Limb (tissue), 2 donors: ENCODE measurements at regions not wholly inside any gene's neighbourhood (a gene's known extent, or its start where the extent isn't known, plus 50 kb on each side); places are given as distances from the start of the nearest gene placed in this dataset.
A peak's percentile ranks its signal among the peaks of the same experiment; 100 is the strongest.
"Not testable (repeated sequence)": the region's sequence is repeated elsewhere in the genome, so short reads cannot be mapped to it uniquely, and the experiment has no call there.

Source experiments
- DNase-seq, 2 donors: peaks; one replicate each; pipeline ENCODE4 v3.0.0-alpha.2; 2016; ENCODE audit errors: extremely low spot score in 2 of 2

GRCh38 chr3:146382386-146382785 is 87.0 kb downstream of the PLSCR2 start:
- no peak for DNase-seq

DNA sequence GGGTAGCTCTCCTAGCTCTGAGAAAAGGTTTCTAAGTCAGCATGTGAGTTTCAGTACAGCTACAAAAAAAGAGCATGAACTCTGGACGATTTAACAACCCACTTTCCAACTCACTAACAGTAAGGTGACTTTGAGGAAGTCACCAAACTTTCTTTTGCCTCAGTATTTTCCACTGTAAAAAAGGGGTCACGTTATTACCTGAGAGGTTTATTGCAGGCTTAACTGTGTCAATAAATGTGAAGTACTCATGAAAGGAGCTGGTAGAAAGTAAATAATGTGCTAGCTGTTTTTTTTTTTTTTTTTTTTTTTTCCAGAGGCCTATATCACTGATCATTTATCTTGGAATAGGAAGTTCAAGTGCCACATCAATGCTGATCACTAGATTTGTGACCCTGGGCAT is 89.3 kb downstream of the PLSCR2 start:
- DNase-seq = no peak

DNA sequence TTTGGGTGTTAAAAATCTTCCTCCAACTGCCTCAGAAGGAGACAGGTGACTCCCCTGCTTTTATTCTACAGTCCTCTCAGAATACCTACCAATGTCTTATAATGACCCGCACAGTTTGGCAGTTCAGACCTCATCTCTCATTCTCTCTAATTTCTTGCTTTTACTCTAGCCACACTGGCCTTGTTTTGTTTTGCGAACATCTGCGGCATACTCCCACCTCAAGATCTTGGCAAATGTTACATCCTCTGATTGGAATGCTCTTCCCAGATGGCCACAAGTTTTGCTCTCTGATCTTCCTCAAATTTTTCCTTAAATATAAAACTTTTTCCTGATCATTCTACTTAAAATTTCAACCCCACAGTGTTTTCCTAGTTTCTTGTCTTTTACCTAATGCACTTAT is 94.1 kb downstream of the PLSCR2 start:
- no peak for DNase-seq

GRCh38 chr3:146374146-146374545 is 95.2 kb downstream of the PLSCR2 start:
- no peak for DNase-seq

DNA sequence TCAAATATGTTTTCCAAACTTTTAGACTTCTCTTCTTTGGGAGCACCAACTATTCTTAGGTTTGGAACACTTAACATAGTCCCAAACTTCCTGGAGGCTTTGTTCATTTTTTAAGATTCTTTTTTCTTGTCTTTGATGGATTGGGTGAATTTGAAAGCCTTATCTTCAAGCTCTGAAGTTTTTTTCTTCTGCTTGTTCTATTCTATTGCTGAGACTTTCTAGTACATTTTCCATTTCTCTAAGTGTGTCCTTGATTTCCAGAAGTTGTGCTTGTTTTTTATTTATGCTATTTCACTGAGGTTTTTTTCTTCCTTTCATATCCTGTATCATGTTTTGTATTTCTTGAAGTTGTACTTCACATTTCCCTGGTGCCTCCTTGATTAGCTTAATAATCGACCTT is 97.5 kb downstream of the PLSCR2 start:
- DNase-seq = no peak

DNA sequence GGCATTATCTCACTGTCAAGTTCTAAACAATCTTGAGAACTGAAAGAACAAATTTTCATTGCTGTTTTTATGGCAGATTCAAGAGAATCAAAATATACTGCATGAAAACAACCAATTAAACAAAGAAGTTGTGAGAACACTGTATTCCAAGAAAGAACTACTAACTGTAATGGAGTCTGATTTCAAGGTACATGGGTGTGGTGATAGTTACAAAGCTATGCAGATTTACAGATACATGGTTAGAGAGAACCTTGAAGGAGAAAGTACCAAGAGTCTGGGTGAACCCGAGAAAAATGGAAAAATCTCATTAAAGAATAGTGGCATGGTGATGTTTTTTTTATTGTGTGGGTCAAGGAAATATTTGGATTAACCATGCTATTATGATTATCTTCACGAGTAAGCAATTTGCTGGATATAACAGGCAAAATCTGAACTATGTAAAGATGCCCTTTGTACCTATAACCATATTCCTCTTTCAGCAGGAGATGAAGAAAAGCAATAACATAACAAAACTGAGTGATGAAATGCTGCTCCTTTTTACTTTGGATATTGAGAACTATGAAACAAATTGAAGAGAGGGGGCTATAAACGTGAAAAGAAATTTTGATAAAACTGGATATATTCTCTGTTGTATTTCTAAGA is 100.4 kb downstream of the PLSCR2 start:
- DNase-seq = no peak

- no peak for DNase-seq
Measured at GRCh38 chr3:146359841-146360240, 108.9 kb upstream of the PLSCR4 start.

DNA sequence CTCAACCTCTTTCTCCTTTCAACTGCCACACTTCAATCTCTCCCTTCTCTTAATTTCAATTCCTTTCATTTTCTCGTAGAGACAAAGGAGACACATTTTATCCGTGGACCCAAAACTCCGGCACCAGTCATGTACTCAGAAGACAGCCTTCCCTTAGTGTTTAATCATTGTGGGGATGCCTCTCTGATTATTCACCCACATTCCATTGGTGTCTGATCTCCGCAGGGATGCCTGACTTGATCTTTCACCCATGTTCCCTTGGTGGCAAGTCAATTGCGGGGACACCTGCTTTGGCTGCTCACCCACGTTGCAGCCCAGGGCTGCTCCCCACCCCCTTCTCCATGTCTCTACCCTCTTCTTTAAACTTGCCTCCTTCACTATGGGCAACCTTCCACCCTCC is 103.5 kb upstream of the PLSCR4 start:
- DNase-seq = not testable (repeated sequence)

- no peak for DNase-seq
Measured at GRCh38 chr3:146350852-146351251, 99.9 kb upstream of the PLSCR4 start.

- DNase-seq = no peak
Measured at GRCh38 chr3:146345900-146346299, 95.0 kb upstream of the PLSCR4 start.

DNA sequence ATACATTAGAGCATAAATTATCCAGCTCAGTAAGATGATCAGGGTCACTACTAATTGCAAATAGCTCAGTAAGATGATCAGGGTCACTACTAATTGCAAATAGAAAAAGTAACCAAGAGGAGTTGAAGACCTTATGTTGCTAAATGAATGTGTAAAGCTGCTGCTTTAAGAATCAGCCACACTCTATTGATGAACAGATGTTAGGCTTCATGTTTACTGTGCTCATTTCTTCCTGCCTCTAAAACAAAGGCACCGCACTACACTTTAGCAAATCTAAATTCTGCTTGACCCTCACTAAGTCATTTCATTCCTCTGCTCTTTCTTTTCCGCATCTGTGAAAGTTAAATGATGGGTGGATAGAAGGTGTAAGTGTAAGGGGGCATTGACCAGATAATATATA is 92.6 kb upstream of the PLSCR4 start:
- DNase-seq = no peak

DNA sequence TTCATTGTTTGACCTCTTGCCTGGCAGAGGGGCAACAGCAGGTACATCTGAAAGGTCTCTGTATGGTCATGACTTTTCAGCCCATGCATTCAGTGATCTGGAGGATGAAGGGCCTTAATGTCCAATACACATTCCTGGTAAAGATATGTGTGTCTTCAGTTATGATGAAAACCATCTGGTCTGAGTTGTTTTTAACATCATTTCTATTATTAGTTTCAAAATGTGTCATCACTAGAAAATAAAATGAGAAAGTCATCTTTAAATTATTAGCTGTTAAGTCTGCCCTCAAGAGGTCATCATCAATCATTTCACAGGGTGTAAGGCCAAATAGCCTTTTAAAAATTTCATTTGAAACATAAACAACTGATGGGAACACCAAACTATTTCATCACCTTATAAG is 92.1 kb upstream of the PLSCR4 start:
- DNase-seq = peak in 1 of 2 donors; percentile 5

- no peak for DNase-seq
Measured at GRCh38 chr3:146339349-146339748, 88.4 kb upstream of the PLSCR4 start.

DNA sequence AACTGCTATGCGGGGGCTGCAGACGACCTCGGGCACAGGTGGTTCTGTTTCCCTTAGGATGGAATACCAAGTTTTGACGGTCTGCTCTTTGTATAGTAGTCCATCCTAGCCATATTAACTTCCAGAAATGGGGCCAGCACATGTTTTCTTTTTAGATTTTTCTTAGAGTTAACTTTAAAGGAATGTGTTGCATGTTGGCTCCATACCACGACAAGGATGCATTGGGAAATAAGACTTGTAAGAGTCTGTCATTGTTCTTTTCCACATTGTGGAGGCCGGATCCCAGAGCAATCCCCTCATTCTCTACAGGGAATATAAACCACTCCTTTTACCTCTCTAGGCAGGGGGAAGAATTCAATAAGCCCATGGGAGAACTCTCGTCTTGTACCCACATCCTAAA is 87.1 kb upstream of the PLSCR4 start:
- no peak for DNase-seq

- DNase-seq = no peak
Measured at GRCh38 chr3:146335386-146335785, 84.5 kb upstream of the PLSCR4 start.

GRCh38 chr3:146334151-146334550 is 83.2 kb upstream of the PLSCR4 start:
- no peak for DNase-seq

GRCh38 chr3:146331967-146332366 is 81.1 kb upstream of the PLSCR4 start:
- no peak for DNase-seq

GRCh38 chr3:146326875-146327543 is 76.1 kb upstream of the PLSCR4 start:
- peak; percentile 35 to 60 for DNase-seq

GRCh38 chr3:146325170-146325569 is 74.3 kb upstream of the PLSCR4 start:
- DNase-seq = no peak

GRCh38 chr3:146322216-146322817 is 71.4 kb upstream of the PLSCR4 start:
- DNase-seq = no peak

DNA sequence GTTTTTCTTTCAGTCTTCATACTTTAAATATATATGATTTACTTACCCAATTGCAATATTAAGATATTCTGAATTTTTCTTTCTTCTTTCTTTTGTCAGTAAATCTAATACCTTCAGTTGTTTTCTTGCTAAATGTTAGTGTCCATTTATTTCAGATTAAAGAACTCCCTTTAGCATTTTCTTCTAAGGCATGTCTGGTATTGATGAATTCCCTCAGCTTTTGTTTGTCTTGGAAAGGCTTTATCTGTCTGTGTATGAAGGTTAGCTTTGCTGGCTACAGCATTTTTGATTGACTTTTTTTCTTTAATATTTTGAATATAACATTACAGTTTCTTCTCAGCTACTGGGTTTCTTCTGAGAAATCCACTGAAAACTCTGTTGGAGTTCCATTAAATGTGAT is 64.0 kb upstream of the PLSCR4 start:
- DNase-seq = no peak

DNA sequence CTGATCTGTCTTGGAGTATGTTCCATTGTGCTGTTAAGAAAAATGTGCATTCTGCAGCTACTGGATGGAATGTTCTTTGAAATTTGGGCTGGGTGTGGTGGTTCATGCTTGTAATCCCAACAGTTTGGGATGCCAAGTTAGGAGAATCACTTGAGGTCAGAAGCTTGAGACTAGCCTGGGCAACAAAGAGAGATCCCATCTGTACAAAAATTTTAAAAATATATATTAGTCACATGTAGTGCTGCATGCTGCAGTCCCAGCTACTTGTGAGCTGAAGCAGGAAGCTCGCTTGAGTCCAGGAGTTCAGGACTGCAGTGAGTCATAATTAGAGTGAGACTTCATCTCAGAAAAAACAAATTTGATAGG is 62.8 kb upstream of the PLSCR4 start:
- no peak for DNase-seq
